Activated T-helper 1 cell treated with Interleukin-2 at 50 U/mL for 16 hours (primary cell): ENCODE measurements at regions not wholly inside any gene's neighbourhood (a gene's known extent, or its start where the extent isn't known, plus 50 kb on each side); places are given as distances from the start of the nearest gene placed in this dataset.
"Not testable (repeated sequence)": the region's sequence is repeated elsewhere in the genome, so short reads cannot be mapped to it uniquely, and the experiment has no call there.

Source experiments
- DNase-seq: peaks from one replicate; pipeline ENCODE4 v3.0.0-alpha.2; 2020; ENCODE audit warnings: low read depth

GRCh38 chr5:163696579-163696887 is 191.1 kb downstream of the MAT2B start:
- DNase-seq, result no peak

GRCh38 chr5:163706053-163706771 is 200.8 kb downstream of the MAT2B start:
- no peak for DNase-seq

- no peak for DNase-seq
Measured at GRCh38 chr5:163712011-163712410, 206.6 kb downstream of the MAT2B start.

GRCh38 chr5:163718272-163718671 is 212.9 kb downstream of the MAT2B start:
- DNase-seq, result no peak

- no peak for DNase-seq
Measured at GRCh38 chr5:163724305-163724704, 218.9 kb downstream of the MAT2B start.

GRCh38 chr5:163727028-163727427 is 221.6 kb downstream of the MAT2B start:
- DNase-seq, result no peak

- DNase-seq, result no peak
Measured at GRCh38 chr5:163730206-163730756, 224.9 kb downstream of the MAT2B start.

GRCh38 chr5:163731256-163731655 is 225.8 kb downstream of the MAT2B start:
- DNase-seq, result no peak

GRCh38 chr5:163735069-163735468 is 229.7 kb downstream of the MAT2B start:
- DNase-seq, result no peak

GRCh38 chr5:163747586-163747985 is 242.2 kb downstream of the MAT2B start:
- no peak for DNase-seq

- no peak for DNase-seq
Measured at GRCh38 chr5:163748934-163749333, 243.5 kb downstream of the MAT2B start.

GRCh38 chr5:163750415-163750814 is 245.0 kb downstream of the MAT2B start:
- not testable (repeated sequence) for DNase-seq

GRCh38 chr5:163755505-163755904 is 250.1 kb downstream of the MAT2B start:
- no peak for DNase-seq

- no peak for DNase-seq
Measured at GRCh38 chr5:163756170-163756569, 250.8 kb downstream of the MAT2B start.

GRCh38 chr5:163757344-163757743 is 251.9 kb downstream of the MAT2B start:
- no peak for DNase-seq

- DNase-seq, result no peak
Measured at GRCh38 chr5:163758283-163758711, 252.9 kb downstream of the MAT2B start.

GRCh38 chr5:163759000-163759704 is 253.7 kb downstream of the MAT2B start:
- no peak for DNase-seq

- no peak for DNase-seq
Measured at GRCh38 chr5:163760498-163760897, 255.1 kb downstream of the MAT2B start.

GRCh38 chr5:163766936-163767670 is 261.7 kb downstream of the MAT2B start:
- DNase-seq, result no peak

GRCh38 chr5:163770625-163771024 is 265.2 kb downstream of the MAT2B start:
- DNase-seq, result no peak

- no peak for DNase-seq
Measured at GRCh38 chr5:163772241-163772640, 266.8 kb downstream of the MAT2B start.

- no peak for DNase-seq
Measured at GRCh38 chr5:163772644-163773043, 267.2 kb downstream of the MAT2B start.

- DNase-seq, result no peak
Measured at GRCh38 chr5:163773226-163773625, 267.8 kb downstream of the MAT2B start.
